IMR-90 (cell line): ENCODE measurements at regions not wholly inside any gene's neighbourhood (a gene's known extent, or its start where the extent isn't known, plus 50 kb on each side); places are given as distances from the start of the nearest gene placed in this dataset.

Experiments
- ATAC-seq: fragments of 200-7000 bp; cut with Tn5 transposase; 2 replicates; pipeline ENCODE4 v1.9.1; 2020; ENCODE audit warnings: low read depth, mild to moderate bottlenecking, moderate library complexity
- BruUV-seq: library from RNA; stranded (reverse); fragments of 400-500 nt; replicated peaks from 2 replicates; lab custom pipeline; 2021; lab: Mats Ljungman, UMichigan
- CTCF ChIA-PET: fragments of 300-600 bp; formaldehyde crosslinking; extraction: SDS; loops from one replicate; lab custom pipeline; 2021; ENCODE audit warnings: antibody characterized with exemption; lab: Yijun Ruan, JAX
- POLR2A ChIA-PET: fragments of 300-600 bp; sonication (Branson Sonifier 250); formaldehyde crosslinking; loops from one replicate; lab custom pipeline; 2022; ENCODE audit warnings: antibody characterized with exemption; ENCODE audit not compliant: unreplicated experiment; lab: Charles Lee
- DNase-seq: peaks from one replicate; pipeline ENCODE4 v3.0.0; 2013
- H2AFZ ChIP-seq: replicated peaks from 2 replicates; pipeline ENCODE3; 2013; ENCODE audit warnings: low read length, mild to moderate bottlenecking; ENCODE audit not compliant: poor library complexity
- H2AK5ac ChIP-seq: 2 replicates; pipeline ENCODE4 v1.6.1; 2013; ENCODE audit warnings: low read depth, low read length, inconsistent platforms
- H2AK9ac ChIP-seq: replicated peaks from 2 replicates; pipeline ENCODE3; 2013; ENCODE audit warnings: mild to moderate bottlenecking, low read depth, low read length, moderate library complexity; ENCODE audit not compliant: poor library complexity
- H2BK120ac ChIP-seq: 2 replicates; pipeline ENCODE4 v1.6.1; 2013; ENCODE audit warnings: low read depth, low read length, inconsistent platforms
- H2BK15ac ChIP-seq: 3 replicates; pipeline ENCODE4 v1.6.1; 2013; ENCODE audit warnings: low read depth, low read length, inconsistent platforms
- H2BK20ac ChIP-seq: 2 replicates; pipeline ENCODE4 v1.6.1; 2013; ENCODE audit warnings: low read depth, mild to moderate bottlenecking, inconsistent platforms, low read length, moderate library complexity
- H2BK5ac ChIP-seq: 2 replicates; pipeline ENCODE4 v1.6.1; 2013; ENCODE audit warnings: mild to moderate bottlenecking, low read depth, low read length, inconsistent platforms; ENCODE audit not compliant: poor library complexity, severe bottlenecking
- H3K14ac ChIP-seq: replicated peaks from 2 replicates; pipeline ENCODE4 v1.6.1; 2013; ENCODE audit warnings: low read depth, low read length, inconsistent platforms
- H3K18ac ChIP-seq: 2 replicates; pipeline ENCODE4 v1.6.1; 2013; ENCODE audit warnings: low read depth, low read length, control low read depth
- H3K23ac ChIP-seq: 2 replicates; pipeline ENCODE4 v1.6.1; 2013; ENCODE audit warnings: low read depth, low read length, inconsistent platforms
- H3K27ac ChIP-seq: 2 replicates; pipeline ENCODE4 v1.5.1; 2013; ENCODE audit warnings: mild to moderate bottlenecking, control low read depth, low read length; ENCODE audit not compliant: insufficient read depth
- H3K27me3 ChIP-seq: 2 replicates; pipeline ENCODE4 v1.6.1; 2013; ENCODE audit warnings: low read length; ENCODE audit not compliant: control insufficient read depth, insufficient read depth
- H3K36me3 ChIP-seq: 2 replicates; pipeline ENCODE4 v1.6.1; 2013; ENCODE audit warnings: low read length, mixed read lengths; ENCODE audit not compliant: control insufficient read depth, insufficient read depth
- H3K4ac ChIP-seq: 2 replicates; pipeline ENCODE4 v1.6.1; 2013; ENCODE audit warnings: low read depth, low read length, inconsistent platforms
- H3K4me1 ChIP-seq: 2 replicates; pipeline ENCODE4 v1.6.1; 2013; ENCODE audit warnings: low read length, mixed read lengths; ENCODE audit not compliant: control insufficient read depth, insufficient read depth
- H3K4me2 ChIP-seq: 2 replicates; pipeline ENCODE4 v1.6.1; 2013; ENCODE audit warnings: low read depth, mild to moderate bottlenecking, control low read depth, low read length, moderate library complexity
- H3K4me3 ChIP-seq: 2 replicates; pipeline ENCODE4 v1.5.1; 2013; ENCODE audit warnings: low read depth, mild to moderate bottlenecking, control low read depth, low read length, moderate library complexity; ENCODE audit not compliant: insufficient read depth
- H3K56ac ChIP-seq: 2 replicates; pipeline ENCODE4 v1.6.1; 2013; ENCODE audit warnings: low read length, inconsistent platforms; ENCODE audit not compliant: insufficient read depth; ENCODE audit errors: extremely low read depth
- H3K79me1 ChIP-seq, 2 experiments: 2 replicates each; pipeline ENCODE4 v1.6.1; 2013; ENCODE audit warnings: low read length in 2 of 2, inconsistent platforms in 1 of 2, low read depth in 1 of 2
- H3K9ac ChIP-seq: 2 replicates; pipeline ENCODE4 v1.6.1; 2013; ENCODE audit warnings: low read depth, low read length, control low read depth
- H3K9me1 ChIP-seq: 2 replicates; pipeline ENCODE4 v1.6.1; 2013; ENCODE audit warnings: low read length, inconsistent platforms; ENCODE audit not compliant: insufficient read depth
- H3K9me3 ChIP-seq: 2 replicates; pipeline ENCODE4 v1.6.1; 2013; ENCODE audit warnings: low read length; ENCODE audit not compliant: control insufficient read depth, insufficient read depth
- H4K20me1 ChIP-seq: 2 replicates; pipeline ENCODE4 v1.6.1; 2013; ENCODE audit warnings: low read length, inconsistent platforms; ENCODE audit not compliant: insufficient read depth
- H4K5ac ChIP-seq: 2 replicates; pipeline ENCODE4 v1.6.1; 2013; ENCODE audit warnings: mild to moderate bottlenecking, low read depth, low read length, control low read depth
- H4K8ac ChIP-seq, 2 experiments: 2 replicates each; pipeline ENCODE4 v1.6.1; 2013; ENCODE audit warnings: low read depth in 2 of 2, low read length in 2 of 2, control low read depth in 1 of 2, inconsistent platforms in 1 of 2
- H4K91ac ChIP-seq: 2 replicates; pipeline ENCODE4 v1.6.1; 2013; ENCODE audit warnings: low read depth, low read length, inconsistent platforms; ENCODE audit not compliant: insufficient read depth
- BHLHE40 ChIP-seq: fragments of 150-350 bp; IDR thresholded peaks from 2 replicates; pipeline ENCODE4 v1.6.1; 2016; ENCODE audit warnings: mild to moderate bottlenecking, low read depth, low read length
- CEBPB ChIP-seq: IDR thresholded peaks from 2 replicates; pipeline ENCODE4 v1.6.1; 2012; ENCODE audit warnings: low read depth, low read length, improper control_type of control experiment
- CHD1 ChIP-seq: IDR thresholded peaks from 2 replicates; pipeline ENCODE4 v1.6.1; 2012; ENCODE audit warnings: low read depth, low read length, improper control_type of control experiment
- CTCF ChIP-seq: conservative IDR thresholded peaks from 2 replicates; pipeline ENCODE4 v1.5.1; 2012; ENCODE audit warnings: mild to moderate bottlenecking, low read depth, low read length, improper control_type of control experiment
- ELK1 ChIP-seq: fragments of 150-350 bp; IDR thresholded peaks from 2 replicates; pipeline ENCODE4 v1.6.1; 2016; ENCODE audit warnings: low read depth, mild to moderate bottlenecking, low read length, moderate library complexity, borderline replicate concordance
- FOS ChIP-seq: fragments of 150-350 bp; IDR thresholded peaks from 2 replicates; pipeline ENCODE4 v1.6.1; 2016; ENCODE audit warnings: low read depth, low read length
- MAFK ChIP-seq: IDR thresholded peaks from 2 replicates; pipeline ENCODE4 v1.6.1; 2012; ENCODE audit warnings: low read depth, low read length, improper control_type of control experiment
- MAZ ChIP-seq: IDR thresholded peaks from 2 replicates; pipeline ENCODE4 v1.6.1; 2012; ENCODE audit warnings: low read depth, mild to moderate bottlenecking, low read length, improper control_type of control experiment, moderate library complexity, borderline replicate concordance
- MXI1 ChIP-seq: IDR thresholded peaks from 2 replicates; pipeline ENCODE4 v1.6.1; 2012; ENCODE audit warnings: low read depth, mild to moderate bottlenecking, low read length, moderate library complexity, borderline replicate concordance
- NFE2L2 ChIP-seq: fragments of 150-350 bp; IDR thresholded peaks from 2 replicates; pipeline ENCODE4 v1.6.1; 2016; ENCODE audit warnings: low read depth, mild to moderate bottlenecking, low read length
- POLR2A ChIP-seq: IDR thresholded peaks from 2 replicates; pipeline ENCODE4 v1.6.1; 2012; ENCODE audit warnings: mild to moderate bottlenecking, low read depth, low read length
- RAD21 ChIP-seq: IDR thresholded peaks from 2 replicates; pipeline ENCODE4 v1.6.1; 2012; ENCODE audit warnings: low read length, improper control_type of control experiment
- RCOR1 ChIP-seq: IDR thresholded peaks from 2 replicates; pipeline ENCODE4 v1.6.1; 2012; ENCODE audit warnings: mild to moderate bottlenecking, low read length, improper control_type of control experiment; ENCODE audit not compliant: insufficient replicate concordance
- RFX5 ChIP-seq: IDR thresholded peaks from 2 replicates; pipeline ENCODE4 v1.8.0; 2012; ENCODE audit warnings: low read depth, mild to moderate bottlenecking, low read length, moderate library complexity
- SMC3 ChIP-seq: fragments of 150-350 bp; IDR thresholded peaks from 2 replicates; pipeline ENCODE4 v1.6.1; 2016; ENCODE audit warnings: low read depth, mild to moderate bottlenecking, antibody characterized with exemption, low read length, moderate library complexity
- USF2 ChIP-seq: fragments of 150-350 bp; IDR thresholded peaks from 2 replicates; pipeline ENCODE4 v1.6.1; 2017; ENCODE audit warnings: mild to moderate bottlenecking, antibody characterized with exemption, low read length, low read depth
- WGBS, 2 experiments: methylation state at CpG; one replicate each; pipeline versions ENCODE4 v1.1.5 to v1.1.7; 2013; ENCODE audit warnings: missing lambda C conversion rate in 2 of 2; ENCODE audit not compliant: insufficient read length in 1 of 2; ENCODE audit errors: extremely low coverage in 2 of 2; 5-methylcytosine and 5-hydroxymethylcytosine counted together
- dilution Hi-C: fragments of 300-500 bp; cut with HindIII; formaldehyde crosslinking; loops from one replicate; pipeline ENCODE4 v1.14.3; 2018; ENCODE audit warnings: low sequenced_read_pairs; ENCODE audit not compliant: unreplicated experiment
- in situ Hi-C: fragments of 300-500 bp; cut with MboI; formaldehyde crosslinking; loops from 3 replicates; pipeline ENCODE4 v1.14.3; 2019; ENCODE audit warnings: low sequenced_read_pairs, inconsistent platforms, mixed read lengths
- intact Hi-C: fragments of 100-400 bp; cut with micrococcal nuclease; formaldehyde crosslinking; loops from 2 replicates; pipeline ENCODE4 v1.10.0; 2022

- Histone ChIP-seq H2BK120ac (no peak overlapping the region), H3K4ac (no peak overlapping the region), H2AK9ac (no peak overlapping the region), H4K20me1 (no peaks in the 10 kb centered on the region), H3K14ac (no peak overlapping the region), H3K27me3 (no peaks in the 10 kb centered on the region), H2BK15ac (no peak overlapping the region), H3K9ac (no peak overlapping the region), H3K56ac (no peak overlapping the region), H3K23ac (no peak overlapping the region), H2AFZ (no peak overlapping the region), H2BK20ac (no peak overlapping the region), H4K5ac (no peak overlapping the region), H3K4me3 (no peak overlapping the region), H4K8ac (no peak overlapping the region), H4K91ac (no peak overlapping the region), H2BK5ac (no peak overlapping the region), H3K79me1 (no peaks in the 10 kb centered on the region), H3K4me2 (no peak overlapping the region), H3K27ac (no peak overlapping the region), H3K4me1 (no peaks in the 10 kb centered on the region), H3K9me3 (no peaks in the 10 kb centered on the region), H3K9me1 (no peaks in the 10 kb centered on the region), H3K36me3 (no peaks in the 10 kb centered on the region), H3K18ac (no peak overlapping the region), H2AK5ac (no peak overlapping the region)
- CTCF ChIA-PET: no interaction called here
- TF ChIP-seq MXI1 (no peak), SMC3 (no peak), NFE2L2 (no peak), RFX5 (no peak), RCOR1 (no peak), POLR2A (no peak), CEBPB (no peak), BHLHE40 (no peak), ELK1 (no peak), MAZ (no peak), CHD1 (no peak), MAFK (no peak), USF2 (no peak), RAD21 (no peak), FOS (no peak), CTCF (no peak)
- 25% methylated on average over 4 of the region's 8 CpGs; no CpG with 5 or more reads in 1 of the 2 experiments for WGBS, 2 experiments
- dilution Hi-C loops: no loop called here
- ATAC-seq (no peak), DNase-seq (no peak)
- BruUV-seq: no TSS peak
- intact Hi-C loops: no loop called here
- POLR2A ChIA-PET: no interaction called here
- in situ Hi-C loops: no loop called here
Measured at GRCh38 chr1:57761628-57762027, 337.8 kb upstream of the DAB1 start.
